ENCODE measurements at regions not wholly inside any gene's neighbourhood (a gene's known extent, or its start where the extent isn't known, plus 50 kb on each side); places are given as distances from the start of the nearest gene placed in this dataset.

DNA sequence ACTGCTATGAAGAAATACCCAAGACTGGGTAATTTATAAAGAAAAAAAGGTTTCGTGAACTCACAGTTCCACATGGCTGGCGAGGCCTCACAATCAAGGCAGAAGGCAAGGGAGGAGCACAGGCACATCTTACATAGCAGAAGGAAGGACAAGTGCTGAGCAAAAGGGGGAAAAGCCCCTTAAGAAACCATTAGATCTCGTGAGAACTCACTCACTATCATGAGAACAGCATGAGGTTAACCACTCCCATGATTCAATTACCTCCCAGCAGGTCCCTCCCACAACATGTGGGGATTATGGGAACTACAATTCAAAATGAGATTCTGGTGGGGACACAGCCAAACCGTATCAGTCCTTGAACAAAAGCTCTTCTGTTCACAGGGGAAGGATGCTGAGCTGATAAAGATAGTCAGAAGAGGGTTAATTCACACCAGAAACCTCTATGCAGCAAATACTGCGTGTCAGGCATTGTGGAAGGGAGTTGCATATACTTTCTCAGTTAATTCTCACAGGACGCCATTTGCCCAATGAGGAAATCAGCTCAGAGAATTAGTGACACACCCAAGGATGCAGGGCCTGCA, 246.2 kb downstream of the FOXO1 start:
- TF ChIP-seq, protein P1, sequence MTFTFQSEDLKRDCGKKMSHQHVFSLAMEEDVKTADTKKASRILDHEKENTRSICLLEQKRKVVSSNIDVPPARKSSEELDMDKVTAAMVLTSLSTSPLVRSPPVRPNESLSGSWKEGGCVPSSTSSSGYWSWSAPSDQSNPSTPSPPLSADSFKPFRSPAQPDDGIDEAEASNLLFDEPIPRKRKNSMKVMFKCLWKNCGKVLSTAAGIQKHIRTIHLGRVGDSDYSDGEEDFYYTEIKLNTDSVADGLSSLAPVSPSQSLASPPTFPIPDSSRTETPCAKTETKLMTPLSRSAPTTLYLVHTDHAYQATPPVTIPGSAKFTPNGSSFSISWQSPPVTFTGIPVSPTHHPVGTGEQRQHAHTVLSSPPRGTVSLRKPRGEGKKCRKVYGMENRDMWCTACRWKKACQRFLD (tag by site-specific recombination; IDR thresholded peaks at IDR 0.05): no peak
- TF ChIP-seq KLF7 (tag by site-specific recombination; IDR thresholded peaks at IDR 0.05; ENCODE audit: borderline replicate concordance): no peak
- no peak for TF ChIP-seq KLF8 (tag by site-specific recombination; IDR thresholded peaks at IDR 0.05)
- no peak for TF ChIP-seq ZNF580 (tag by site-specific recombination; IDR thresholded peaks at IDR 0.05)
- no peak for TF ChIP-seq KLF16 (tag by site-specific recombination; IDR thresholded peaks at IDR 0.05)
- TF ChIP-seq ZNF654 (tag by site-specific recombination; IDR thresholded peaks at IDR 0.05; ENCODE audit: low read depth): no peak
- no peak for TF ChIP-seq ZNF529 (tag by site-specific recombination; IDR thresholded peaks at IDR 0.05; ENCODE audit: insufficient replicate concordance)
- TF ChIP-seq CTCF (tag by site-specific recombination; IDR thresholded peaks at IDR 0.05): no peak
- no peak for TF ChIP-seq GLI4 (tag by site-specific recombination; IDR thresholded peaks at IDR 0.05)
- TF ChIP-seq ZNF138 (tag by site-specific recombination; IDR thresholded peaks at IDR 0.05; ENCODE audit: borderline replicate concordance): no peak
- no peak for TF ChIP-seq ZNF174 (tag by site-specific recombination; IDR thresholded peaks at IDR 0.05)
